ENCODE measurements at regions not wholly inside any gene's neighbourhood (a gene's known extent, or its start where the extent isn't known, plus 50 kb on each side); places are given as distances from the start of the nearest gene placed in this dataset.

DNA sequence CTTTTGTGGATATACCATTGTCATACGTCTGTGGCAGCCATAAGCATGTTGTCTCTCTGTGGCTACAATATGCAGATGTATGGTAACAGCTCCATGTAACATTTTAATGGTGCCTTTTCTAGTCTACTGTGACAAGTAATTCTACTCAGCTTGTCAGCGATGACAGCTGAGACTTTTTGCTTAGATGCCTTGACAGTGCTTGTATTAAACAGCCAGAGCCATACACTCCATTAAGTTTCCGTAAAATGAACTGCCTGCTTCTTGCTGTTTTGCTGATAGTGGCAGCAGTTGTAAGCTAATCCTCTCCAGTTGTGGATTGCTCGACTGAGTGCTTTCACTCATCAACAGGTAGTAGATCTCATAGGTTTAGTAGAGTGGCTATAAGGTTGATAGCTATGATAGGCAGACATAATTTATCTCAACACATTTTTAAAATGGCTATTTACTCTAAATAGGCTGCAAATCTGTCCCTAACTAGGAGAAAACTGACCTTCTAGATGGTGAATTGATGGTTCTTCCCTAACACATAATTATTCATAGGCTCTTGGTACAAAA is 260.2 kb upstream of the NAALADL2 start:
- no TSS peak for BruUV-seq (replicated peaks)
- TF ChIP-seq EZH2phosphoT487 (IDR thresholded peaks at IDR 0.05; ENCODE audit: borderline replicate concordance, low read length) (no peak), EZH2 (IDR thresholded peaks at IDR 0.05; ENCODE audit: low read length, unreplicated experiment) (no peak)
- TF ChIP-seq, protein P1, sequence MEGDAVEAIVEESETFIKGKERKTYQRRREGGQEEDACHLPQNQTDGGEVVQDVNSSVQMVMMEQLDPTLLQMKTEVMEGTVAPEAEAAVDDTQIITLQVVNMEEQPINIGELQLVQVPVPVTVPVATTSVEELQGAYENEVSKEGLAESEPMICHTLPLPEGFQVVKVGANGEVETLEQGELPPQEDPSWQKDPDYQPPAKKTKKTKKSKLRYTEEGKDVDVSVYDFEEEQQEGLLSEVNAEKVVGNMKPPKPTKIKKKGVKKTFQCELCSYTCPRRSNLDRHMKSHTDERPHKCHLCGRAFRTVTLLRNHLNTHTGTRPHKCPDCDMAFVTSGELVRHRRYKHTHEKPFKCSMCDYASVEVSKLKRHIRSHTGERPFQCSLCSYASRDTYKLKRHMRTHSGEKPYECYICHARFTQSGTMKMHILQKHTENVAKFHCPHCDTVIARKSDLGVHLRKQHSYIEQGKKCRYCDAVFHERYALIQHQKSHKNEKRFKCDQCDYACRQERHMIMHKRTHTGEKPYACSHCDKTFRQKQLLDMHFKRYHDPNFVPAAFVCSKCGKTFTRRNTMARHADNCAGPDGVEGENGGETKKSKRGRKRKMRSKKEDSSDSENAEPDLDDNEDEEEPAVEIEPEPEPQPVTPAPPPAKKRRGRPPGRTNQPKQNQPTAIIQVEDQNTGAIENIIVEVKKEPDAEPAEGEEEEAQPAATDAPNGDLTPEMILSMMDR (conservative IDR thresholded peaks at IDR 0.05; ENCODE audit: low read depth, low read length), result no peak
- no peak overlapping the region for H3K4me3 ChIP-seq (ENCODE audit: low read length)
- H3K9me2 ChIP-seq (replicated peaks; ENCODE audit: low read length), result no peaks in the 10 kb centered on the region
- no peak overlapping the region for H3K4me2 ChIP-seq (ENCODE audit: low read length)
- H3K79me2 ChIP-seq (ENCODE audit: low read length), result no peaks in the 10 kb centered on the region
- intact Hi-C loops (cut with micrococcal nuclease), result no loop called here
- CTCF ChIA-PET, result no interaction called here
- ATAC-seq (no peak), DNase-seq (no peak)
- no peaks in the 10 kb centered on the region for H3K27me3 ChIP-seq (ENCODE audit: low read length)
- H4K20me1 ChIP-seq (ENCODE audit: low read length), result no peaks in the 10 kb centered on the region
- no peaks in the 10 kb centered on the region for H3K9me3 ChIP-seq (ENCODE audit: low read length)
- POLR2A ChIA-PET (ENCODE audit: unreplicated experiment), result no interaction called here
- H3K4me1 ChIP-seq (ENCODE audit: insufficient read depth, low read length), result no peaks in the 10 kb centered on the region
- H3K36me3 ChIP-seq (ENCODE audit: low read depth, low read length), result no peaks in the 10 kb centered on the region
- no peaks in the 10 kb centered on the region for H3F3A ChIP-seq (ENCODE audit: low read length, unreplicated experiment)
- H3K9ac ChIP-seq (ENCODE audit: low read length), result no peak overlapping the region
- no peak overlapping the region for H2AFZ ChIP-seq (ENCODE audit: low read length)
- no peak overlapping the region for H3K27ac ChIP-seq (ENCODE audit: low read length)

DNA sequence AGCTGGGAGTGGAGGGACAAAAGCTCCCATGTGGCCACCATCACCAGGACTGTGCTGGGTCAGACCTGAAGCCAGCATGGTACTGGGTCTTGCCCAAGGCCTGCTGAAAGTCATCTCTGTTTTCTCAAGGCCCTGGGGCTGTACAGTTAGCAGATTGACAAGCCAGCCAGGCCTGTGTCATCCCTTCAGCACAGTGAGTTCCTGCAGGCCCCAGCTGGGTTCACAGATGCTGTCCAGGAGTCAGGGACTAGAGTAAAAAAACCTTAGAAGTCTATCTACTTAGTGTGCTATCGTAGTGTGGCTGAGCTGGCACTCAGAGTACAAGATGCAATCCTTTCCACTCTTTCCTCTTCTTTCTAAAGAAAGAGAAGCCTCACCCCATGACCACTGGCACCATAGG is 246.0 kb upstream of the NAALADL2 start:
- Histone ChIP-seq H3K27me3 (ENCODE audit: low read length) (no peaks in the 10 kb centered on the region), H3K36me3 (ENCODE audit: low read depth, low read length) (no peaks in the 10 kb centered on the region), H3K9me2 (replicated peaks; ENCODE audit: low read length) (no peaks in the 10 kb centered on the region), H3F3A (ENCODE audit: low read length, unreplicated experiment) (no peaks in the 10 kb centered on the region), H3K27ac (ENCODE audit: low read length) (no peak overlapping the region), H2AFZ (ENCODE audit: low read length) (no peak overlapping the region), H3K4me3 (ENCODE audit: low read length) (no peak overlapping the region), H3K9me3 (ENCODE audit: low read length) (no peaks in the 10 kb centered on the region), H3K4me2 (ENCODE audit: low read length) (no peak overlapping the region), H4K20me1 (ENCODE audit: low read length) (no peaks in the 10 kb centered on the region), H3K79me2 (ENCODE audit: low read length) (no peaks in the 10 kb centered on the region), H3K9ac (ENCODE audit: low read length) (no peak overlapping the region), H3K4me1 (ENCODE audit: insufficient read depth, low read length) (no peaks in the 10 kb centered on the region)
- DNase-seq, result no peak
- CTCF ChIA-PET, result no interaction called here
- TF ChIP-seq EZH2phosphoT487 (IDR thresholded peaks at IDR 0.05; ENCODE audit: borderline replicate concordance, low read length), result no peak
- no peak for TF ChIP-seq EZH2 (IDR thresholded peaks at IDR 0.05; ENCODE audit: low read length, unreplicated experiment)
- TF ChIP-seq, protein P1 (conservative IDR thresholded peaks at IDR 0.05; ENCODE audit: low read depth, low read length), result no peak
- ATAC-seq, result no peak
- intact Hi-C loops (cut with micrococcal nuclease), result loop anchor here (10.0 kb wide), 3 partner anchors 168 to 532 kb away; no protein-coding TSS in a partner anchor
- BruUV-seq (replicated peaks), result no TSS peak
- POLR2A ChIA-PET (ENCODE audit: unreplicated experiment), result no interaction called here

DNA sequence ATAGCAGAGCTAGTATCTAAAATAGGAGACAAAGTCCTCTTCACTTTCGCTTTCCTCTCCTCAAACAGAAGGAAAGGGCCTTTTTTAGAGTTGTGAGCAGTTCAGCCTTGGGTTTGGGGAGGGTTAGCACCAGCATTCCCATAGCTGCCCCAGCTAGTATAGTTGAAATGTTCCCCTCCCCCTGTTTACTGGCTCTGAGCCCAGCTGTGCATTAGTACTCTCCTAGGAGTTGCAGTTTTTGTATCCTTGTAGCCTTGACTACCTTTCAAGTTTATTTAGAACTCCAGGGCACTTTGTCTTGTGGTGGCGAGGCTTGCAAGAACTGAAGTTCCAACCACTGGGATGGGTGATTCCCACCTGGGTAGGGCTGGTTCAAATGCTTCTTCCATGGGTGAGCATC is 245.1 kb upstream of the NAALADL2 start:
- Histone ChIP-seq H3K79me2 (ENCODE audit: low read length) (no peaks in the 10 kb centered on the region), H3F3A (ENCODE audit: low read length, unreplicated experiment) (no peaks in the 10 kb centered on the region), H3K9me3 (ENCODE audit: low read length) (no peaks in the 10 kb centered on the region), H3K4me2 (ENCODE audit: low read length) (no peak overlapping the region), H3K27me3 (ENCODE audit: low read length) (no peaks in the 10 kb centered on the region), H2AFZ (ENCODE audit: low read length) (no peak overlapping the region), H3K9me2 (replicated peaks; ENCODE audit: low read length) (no peaks in the 10 kb centered on the region), H3K9ac (ENCODE audit: low read length) (no peak overlapping the region), H4K20me1 (ENCODE audit: low read length) (no peaks in the 10 kb centered on the region), H3K4me1 (ENCODE audit: insufficient read depth, low read length) (no peaks in the 10 kb centered on the region), H3K27ac (ENCODE audit: low read length) (no peak overlapping the region), H3K36me3 (ENCODE audit: low read depth, low read length) (no peaks in the 10 kb centered on the region), H3K4me3 (ENCODE audit: low read length) (no peak overlapping the region)
- ATAC-seq, result no peak
- POLR2A ChIA-PET (ENCODE audit: unreplicated experiment), result no interaction called here
- no TSS peak for BruUV-seq (replicated peaks)
- CTCF ChIA-PET, result no interaction called here
- intact Hi-C loops (cut with micrococcal nuclease), result loop anchor here (10.0 kb wide), 3 partner anchors 169 to 531 kb away; no protein-coding TSS in a partner anchor
- DNase-seq, result no peak
- no peak for TF ChIP-seq EZH2 (IDR thresholded peaks at IDR 0.05; ENCODE audit: low read length, unreplicated experiment)
- no peak for TF ChIP-seq EZH2phosphoT487 (IDR thresholded peaks at IDR 0.05; ENCODE audit: borderline replicate concordance, low read length)
- TF ChIP-seq, protein P1 (conservative IDR thresholded peaks at IDR 0.05; ENCODE audit: low read depth, low read length), result no peak
